Type B pancreatic cell (in vitro differentiated cells): ENCODE measurements at regions not wholly inside any gene's neighbourhood (a gene's known extent, or its start where the extent isn't known, plus 50 kb on each side); places are given as distances from the start of the nearest gene placed in this dataset.
"Not testable (repeated sequence)": the region's sequence is repeated elsewhere in the genome, so short reads cannot be mapped to it uniquely, and the experiment has no call there.

ENCODE experiments used
- DNase-seq: peaks from one replicate; pipeline ENCODE4 v3.0.0; 2021; ENCODE audit warnings: mixed read lengths; ENCODE audit not compliant: unreplicated experiment; ENCODE audit errors: extremely low spot score
- H3K27ac Mint-ChIP-seq: 2 replicates; pipeline ENCODE4 v1.8.0; 2021; ENCODE audit warnings: mild to moderate bottlenecking, mixed read lengths
- H3K27me3 Mint-ChIP-seq: 2 replicates; pipeline ENCODE4 v1.8.0; 2021; ENCODE audit warnings: mixed read lengths
- H3K36me3 Mint-ChIP-seq: 2 replicates; pipeline ENCODE4 v1.8.0; 2021; ENCODE audit warnings: mixed read lengths
- H3K4me1 Mint-ChIP-seq: one replicate; pipeline ENCODE4 v1.8.0; 2021; ENCODE audit warnings: mixed read lengths; ENCODE audit not compliant: unreplicated experiment
- H3K4me3 Mint-ChIP-seq: 2 replicates; pipeline ENCODE4 v1.8.0; 2021; ENCODE audit warnings: mild to moderate bottlenecking, mixed read lengths
- H3K9me3 Mint-ChIP-seq: 2 replicates; pipeline ENCODE4 v1.8.0; 2021; ENCODE audit warnings: mixed read lengths
- CTCF ChIP-seq: fragments of 200-600 bp; sonication (generic); conservative IDR thresholded peaks from 2 replicates; pipeline ENCODE4 v1.5.0; 2021; ENCODE audit warnings: antibody characterized with exemption, mild to moderate bottlenecking

GRCh38 chr4:115986573-115986972 is 873.2 kb upstream of the NDST4 start:
- H3K27me3 Mint-ChIP-seq: no peaks in the 10 kb centered on the region
- no peak overlapping the region for H3K4me3 Mint-ChIP-seq
- TF ChIP-seq CTCF: no peak
- no peaks in the 10 kb centered on the region for H3K9me3 Mint-ChIP-seq
- H3K36me3 Mint-ChIP-seq: no peaks in the 10 kb centered on the region
- H3K4me1 Mint-ChIP-seq: no peaks in the 10 kb centered on the region
- DNase-seq: no peak
- H3K27ac Mint-ChIP-seq: no peak overlapping the region

GRCh38 chr4:115975421-115976001 is 862.1 kb upstream of the NDST4 start:
- H3K36me3 Mint-ChIP-seq, H3K4me1 Mint-ChIP-seq, H3K9me3 Mint-ChIP-seq, H3K27ac Mint-ChIP-seq, H3K4me3 Mint-ChIP-seq, DNase-seq, H3K27me3 Mint-ChIP-seq: not testable (repeated sequence)

- Mint-ChIP-seq H3K9me3 (no peaks in the 10 kb centered on the region), H3K4me1 (peaks cover 5% of the 10 kb centered on the region), H3K27me3 (no peaks in the 10 kb centered on the region), H3K4me3 (no peak overlapping the region), H3K27ac (no peak overlapping the region), H3K36me3 (no peaks in the 10 kb centered on the region)
- TF ChIP-seq CTCF: no peak
- no peak for DNase-seq
These were observed 860.3 kb upstream of the NDST4 start for GRCh38 chr4:115973768-115974167.

- Mint-ChIP-seq H3K9me3 (no peaks in the 10 kb centered on the region), H3K36me3 (no peaks in the 10 kb centered on the region), H3K27ac (no peak overlapping the region), H3K4me1 (peaks cover 5% of the 10 kb centered on the region), H3K4me3 (no peak overlapping the region), H3K27me3 (no peaks in the 10 kb centered on the region)
- TF ChIP-seq CTCF: no peak
- no peak for DNase-seq
These were observed 859.5 kb upstream of the NDST4 start for GRCh38 chr4:115972967-115973366.

- Mint-ChIP-seq H3K27me3 (no peaks in the 10 kb centered on the region), H3K4me3 (no peak overlapping the region), H3K27ac (no peak overlapping the region), H3K4me1 (peaks cover 5% of the 10 kb centered on the region), H3K9me3 (no peaks in the 10 kb centered on the region), H3K36me3 (no peaks in the 10 kb centered on the region)
- no peak for TF ChIP-seq CTCF
- no peak for DNase-seq
These were observed 857.4 kb upstream of the NDST4 start for GRCh38 chr4:115970859-115971258.

- Mint-ChIP-seq H3K27ac (no peak overlapping the region), H3K36me3 (no peaks in the 10 kb centered on the region), H3K27me3 (no peaks in the 10 kb centered on the region), H3K4me3 (no peak overlapping the region), H3K4me1 (peaks cover 5% of the 10 kb centered on the region), H3K9me3 (no peaks in the 10 kb centered on the region)
- DNase-seq: no peak
- no peak for TF ChIP-seq CTCF
These were observed 856.3 kb upstream of the NDST4 start for GRCh38 chr4:115969756-115970155.
